Neural cell (in vitro differentiated cells): ENCODE measurements at regions not wholly inside any gene's neighbourhood (a gene's known extent, or its start where the extent isn't known, plus 50 kb on each side); places are given as distances from the start of the nearest gene placed in this dataset.

Source experiments
- H2AFZ ChIP-seq: fragments of 200-600, 300-800 bp; sonication (generic), shearing (Covaris generic); 2 replicates; pipeline ENCODE4 v1.6.0; 2014; ENCODE audit warnings: low read depth, mild to moderate bottlenecking, antibody characterized with exemption, low read length, moderate library complexity
- H3F3A ChIP-seq: fragments of 200-600 bp; shearing (Covaris generic); 2 replicates; pipeline ENCODE4 v1.6.1; 2016; ENCODE audit warnings: mild to moderate bottlenecking, moderate library complexity, mixed read lengths, antibody characterized with exemption, low read length; ENCODE audit not compliant: insufficient read depth, poor library complexity, severe bottlenecking
- H3K27ac ChIP-seq: fragments of 200-600, 300-800 bp; sonication (generic), shearing (Covaris generic); 2 replicates; pipeline ENCODE4 v1.5.1; 2014; ENCODE audit warnings: mild to moderate bottlenecking, low read length, moderate library complexity
- H3K27me3 ChIP-seq: fragments of 300-800, 200-600 bp; sonication (generic), shearing (Covaris generic); 2 replicates; pipeline ENCODE4 v1.6.0; 2014; ENCODE audit warnings: mild to moderate bottlenecking, low read depth, low read length, moderate library complexity; ENCODE audit not compliant: insufficient read depth
- H3K36me3 ChIP-seq: fragments of 300-800, 200-600 bp; sonication (generic), shearing (Covaris generic); 2 replicates; pipeline ENCODE4 v1.5.1; 2014; ENCODE audit warnings: mild to moderate bottlenecking, antibody characterized with exemption, low read length, moderate library complexity; ENCODE audit not compliant: insufficient read depth
- H3K4me2 ChIP-seq: fragments of 300-800, 200-600 bp; sonication (generic), shearing (Covaris generic); 2 replicates; pipeline ENCODE4 v1.6.0; 2014; ENCODE audit warnings: mild to moderate bottlenecking, low read length
- H3K4me3 ChIP-seq: fragments of 300-800, 200-600 bp; sonication (generic), shearing (Covaris generic); 2 replicates; pipeline ENCODE4 v1.5.1; 2014; ENCODE audit warnings: mild to moderate bottlenecking, low read length, moderate library complexity
- H3K79me2 ChIP-seq: fragments of 200-600 bp; shearing (Covaris generic); replicated peaks from 2 replicates; pipeline ENCODE4 v1.6.0; 2014; ENCODE audit warnings: mild to moderate bottlenecking, low read length, moderate library complexity; ENCODE audit not compliant: insufficient read depth
- H3K9ac ChIP-seq: fragments of 300-800, 200-600 bp; sonication (generic), shearing (Covaris generic); 2 replicates; pipeline ENCODE4 v1.6.1; 2016; ENCODE audit warnings: mild to moderate bottlenecking, low read length, mixed read lengths
- H3K9me2 ChIP-seq: fragments of 200-600 bp; shearing (Covaris generic); 2 replicates; pipeline ENCODE4 v1.6.1; 2016; ENCODE audit warnings: mild to moderate bottlenecking, low read length, mixed read lengths; ENCODE audit not compliant: insufficient read depth
- H3K9me3 ChIP-seq: fragments of 200-600, 300-800 bp; sonication (generic), shearing (Covaris generic); 2 replicates; pipeline ENCODE4 v1.6.1; 2016; ENCODE audit warnings: mild to moderate bottlenecking, mixed run types, low read length, moderate library complexity, mixed read lengths
- H4K20me1 ChIP-seq: fragments of 200-600 bp; shearing (Covaris generic); 2 replicates; pipeline ENCODE4 v1.6.1; 2016; ENCODE audit warnings: mild to moderate bottlenecking, mixed run types; ENCODE audit not compliant: insufficient read depth
- CTCF ChIP-seq: fragments of 450-650 bp; IDR thresholded peaks from 2 replicates; pipeline ENCODE4 v1.5.1; 2014; ENCODE audit warnings: antibody characterized with exemption, mild to moderate bottlenecking, moderate library complexity; ENCODE audit not compliant: poor library complexity, severe bottlenecking
- EP300 ChIP-seq: fragments of 450-650 bp; conservative IDR thresholded peaks from 2 replicates; pipeline ENCODE4 v1.6.1; 2014; ENCODE audit warnings: antibody characterized with exemption, mild to moderate bottlenecking, moderate library complexity; ENCODE audit not compliant: poor library complexity, severe bottlenecking
- EZH2 ChIP-seq: fragments of 200-600, 300-800 bp; shearing (Covaris generic), sonication (generic); IDR thresholded peaks from 2 replicates; pipeline ENCODE4 v1.6.1; 2014; ENCODE audit warnings: antibody characterized with exemption, low read length, borderline replicate concordance, mild to moderate bottlenecking; ENCODE audit not compliant: insufficient read depth, poor library complexity, severe bottlenecking
- MXI1 ChIP-seq: fragments of 450-650 bp; conservative IDR thresholded peaks from 2 replicates; pipeline ENCODE4 v1.6.1; 2014; ENCODE audit warnings: antibody characterized with exemption, mild to moderate bottlenecking; ENCODE audit not compliant: poor library complexity, severe bottlenecking
- POLR2AphosphoS5 ChIP-seq: IDR thresholded peaks from 2 replicates; pipeline ENCODE4 v1.6.1; 2012
- RAD21 ChIP-seq: fragments of 450-650 bp; conservative IDR thresholded peaks from 2 replicates; pipeline ENCODE4 v1.6.1; 2014; ENCODE audit warnings: antibody characterized with exemption, mild to moderate bottlenecking, moderate library complexity
- SMC3 ChIP-seq: fragments of 450-650 bp; conservative IDR thresholded peaks from 2 replicates; pipeline ENCODE4 v1.6.1; 2014; ENCODE audit warnings: antibody characterized with exemption, mild to moderate bottlenecking, moderate library complexity; ENCODE audit not compliant: poor library complexity
- TAF1 ChIP-seq: IDR thresholded peaks from 2 replicates; pipeline ENCODE4 v1.6.1; 2012; ENCODE audit warnings: low read depth
- TF ChIP-seq, protein P1 (sequence below): IDR thresholded peaks from 2 replicates; pipeline ENCODE4 v1.6.1; 2012; ENCODE audit warnings: borderline replicate concordance

GRCh38 chrY:19644889-19645638 is 99.5 kb downstream of the KDM5D start:
- Histone ChIP-seq H3K9me3 (no peaks in the 10 kb centered on the region), H3F3A (no peaks in the 10 kb centered on the region), H3K79me2 (no peaks in the 10 kb centered on the region), H2AFZ (no peak overlapping the region), H3K36me3 (no peaks in the 10 kb centered on the region), H3K27ac (no peak overlapping the region), H3K4me3 (no peak overlapping the region), H3K27me3 (no peaks in the 10 kb centered on the region), H3K4me2 (no peak overlapping the region), H3K9ac (no peak overlapping the region), H4K20me1 (no peaks in the 10 kb centered on the region), H3K9me2 (no peaks in the 10 kb centered on the region)
- TF ChIP-seq TAF1 (no peak), SMC3 (no peak), EZH2 (no peak), POLR2AphosphoS5 (no peak), RAD21 (no peak)
- TF ChIP-seq, protein P1, sequence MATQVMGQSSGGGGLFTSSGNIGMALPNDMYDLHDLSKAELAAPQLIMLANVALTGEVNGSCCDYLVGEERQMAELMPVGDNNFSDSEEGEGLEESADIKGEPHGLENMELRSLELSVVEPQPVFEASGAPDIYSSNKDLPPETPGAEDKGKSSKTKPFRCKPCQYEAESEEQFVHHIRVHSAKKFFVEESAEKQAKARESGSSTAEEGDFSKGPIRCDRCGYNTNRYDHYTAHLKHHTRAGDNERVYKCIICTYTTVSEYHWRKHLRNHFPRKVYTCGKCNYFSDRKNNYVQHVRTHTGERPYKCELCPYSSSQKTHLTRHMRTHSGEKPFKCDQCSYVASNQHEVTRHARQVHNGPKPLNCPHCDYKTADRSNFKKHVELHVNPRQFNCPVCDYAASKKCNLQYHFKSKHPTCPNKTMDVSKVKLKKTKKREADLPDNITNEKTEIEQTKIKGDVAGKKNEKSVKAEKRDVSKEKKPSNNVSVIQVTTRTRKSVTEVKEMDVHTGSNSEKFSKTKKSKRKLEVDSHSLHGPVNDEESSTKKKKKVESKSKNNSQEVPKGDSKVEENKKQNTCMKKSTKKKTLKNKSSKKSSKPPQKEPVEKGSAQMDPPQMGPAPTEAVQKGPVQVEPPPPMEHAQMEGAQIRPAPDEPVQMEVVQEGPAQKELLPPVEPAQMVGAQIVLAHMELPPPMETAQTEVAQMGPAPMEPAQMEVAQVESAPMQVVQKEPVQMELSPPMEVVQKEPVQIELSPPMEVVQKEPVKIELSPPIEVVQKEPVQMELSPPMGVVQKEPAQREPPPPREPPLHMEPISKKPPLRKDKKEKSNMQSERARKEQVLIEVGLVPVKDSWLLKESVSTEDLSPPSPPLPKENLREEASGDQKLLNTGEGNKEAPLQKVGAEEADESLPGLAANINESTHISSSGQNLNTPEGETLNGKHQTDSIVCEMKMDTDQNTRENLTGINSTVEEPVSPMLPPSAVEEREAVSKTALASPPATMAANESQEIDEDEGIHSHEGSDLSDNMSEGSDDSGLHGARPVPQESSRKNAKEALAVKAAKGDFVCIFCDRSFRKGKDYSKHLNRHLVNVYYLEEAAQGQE: no peak

DNA sequence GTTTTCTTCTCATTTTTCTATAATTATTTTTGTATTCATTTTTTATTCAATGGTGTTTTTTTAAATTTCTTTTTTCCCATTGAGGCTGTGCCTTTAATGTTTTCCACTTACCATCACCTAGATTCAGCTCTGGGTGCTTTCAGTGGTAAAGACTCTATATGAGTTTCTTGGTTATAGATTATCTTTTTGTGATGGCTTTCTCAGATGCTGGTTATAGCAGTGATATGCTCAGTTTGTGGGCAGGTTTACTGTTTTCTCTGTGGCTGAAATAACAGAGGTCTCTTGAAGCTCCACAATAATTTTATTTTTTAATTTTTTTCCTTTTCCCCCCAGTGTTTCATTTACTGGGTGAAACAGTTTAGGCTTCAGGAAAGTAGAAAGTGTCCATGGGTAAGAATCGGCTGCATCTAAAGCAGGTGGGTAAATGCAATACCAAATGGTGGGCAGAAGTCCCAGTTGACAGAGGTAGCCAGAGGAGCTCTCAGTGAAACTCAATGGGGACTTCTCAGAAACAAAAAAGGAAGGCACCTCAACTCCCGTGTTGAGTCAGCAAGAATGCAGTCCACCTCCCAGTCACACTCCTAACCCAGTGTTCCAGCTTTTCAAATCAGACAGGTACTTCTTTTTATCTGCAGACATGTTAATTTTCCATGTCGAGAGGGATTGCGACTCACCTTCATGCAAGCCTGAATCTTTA is 106.7 kb downstream of the KDM5D start:
- Histone ChIP-seq H3K27ac (no peak overlapping the region), H3K27me3 (no peaks in the 10 kb centered on the region), H3K9me3 (no peaks in the 10 kb centered on the region), H3K9ac (no peak overlapping the region), H3K4me3 (no peak overlapping the region), H3K4me2 (no peak overlapping the region), H3K9me2 (no peaks in the 10 kb centered on the region), H4K20me1 (no peaks in the 10 kb centered on the region), H2AFZ (no peak overlapping the region), H3F3A (no peaks in the 10 kb centered on the region), H3K79me2 (no peaks in the 10 kb centered on the region), H3K36me3 (no peaks in the 10 kb centered on the region)
- TF ChIP-seq MXI1 (no peak), SMC3 (no peak), RAD21 (no peak), POLR2AphosphoS5 (no peak), CTCF (no peak), TAF1 (no peak), EP300 (no peak)
- TF ChIP-seq, protein P1: no peak
